GM19099 (cell line): ENCODE measurements at regions not wholly inside any gene's neighbourhood (a gene's known extent, or its start where the extent isn't known, plus 50 kb on each side); places are given as distances from the start of the nearest gene placed in this dataset.

Source experiments
- POLR2A ChIP-seq: IDR thresholded peaks from 3 replicates; pipeline ENCODE4 v1.6.1; 2011; ENCODE audit warnings: low read depth; ENCODE audit not compliant: insufficient read length; ENCODE audit errors: extremely low read depth

GRCh38 chrX:15191830-15192229, 78.1 kb downstream of the ASB9 start:
- no peak for TF ChIP-seq POLR2A

- TF ChIP-seq POLR2A: no peak
Measured at GRCh38 chrX:15188039-15188438, 81.8 kb downstream of the ASB9 start.

- TF ChIP-seq POLR2A: no peak
Measured at GRCh38 chrX:15177316-15177715, 92.6 kb downstream of the ASB9 start.

DNA sequence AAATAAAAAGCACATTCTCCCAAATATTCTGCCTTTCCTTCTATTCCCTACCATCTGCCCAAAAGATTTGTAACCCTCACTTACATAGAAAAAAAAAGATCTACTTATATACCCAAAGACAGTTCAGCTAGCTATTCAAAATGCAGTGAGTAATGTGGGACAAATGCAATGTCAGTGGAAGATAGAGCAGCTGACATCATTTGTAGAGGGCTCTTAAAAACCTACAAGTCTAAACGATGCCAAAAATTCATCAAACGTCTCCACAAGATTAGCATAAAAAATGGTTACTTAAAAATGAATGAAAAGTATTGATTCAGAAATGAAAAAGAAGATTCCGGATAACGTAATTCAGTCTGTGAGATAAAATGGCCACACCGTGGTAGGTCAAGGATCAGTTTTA, 96.5 kb downstream of the ASB9 start:
- TF ChIP-seq POLR2A: no peak

DNA sequence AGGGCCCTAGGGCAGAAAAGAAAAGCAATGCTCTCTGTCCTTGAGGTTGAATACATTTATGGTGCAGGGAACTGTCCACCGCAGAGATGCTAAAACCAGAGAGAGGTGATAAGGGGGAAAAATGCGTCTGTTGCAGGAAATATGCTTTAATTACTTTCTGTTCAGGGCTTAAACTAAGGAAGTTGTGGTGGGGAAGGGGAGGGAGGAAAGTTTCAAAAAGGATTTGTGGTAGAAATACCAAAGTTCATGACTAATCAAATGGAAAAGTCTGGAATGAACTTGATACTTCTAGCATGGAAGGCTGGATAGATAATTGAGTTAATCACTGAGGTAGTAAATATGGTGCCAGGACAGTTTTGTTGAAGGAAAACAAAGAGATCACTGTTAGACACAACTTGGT, 99.0 kb downstream of the ASB9 start:
- TF ChIP-seq POLR2A: no peak

- no peak for TF ChIP-seq POLR2A
Measured at GRCh38 chrX:15167826-15168225, 102.1 kb downstream of the ASB9 start.

GRCh38 chrX:15165832-15166231, 104.1 kb downstream of the ASB9 start:
- TF ChIP-seq POLR2A: no peak

- TF ChIP-seq POLR2A: no peak
Measured at GRCh38 chrX:15163131-15163530, 106.8 kb downstream of the ASB9 start.

DNA sequence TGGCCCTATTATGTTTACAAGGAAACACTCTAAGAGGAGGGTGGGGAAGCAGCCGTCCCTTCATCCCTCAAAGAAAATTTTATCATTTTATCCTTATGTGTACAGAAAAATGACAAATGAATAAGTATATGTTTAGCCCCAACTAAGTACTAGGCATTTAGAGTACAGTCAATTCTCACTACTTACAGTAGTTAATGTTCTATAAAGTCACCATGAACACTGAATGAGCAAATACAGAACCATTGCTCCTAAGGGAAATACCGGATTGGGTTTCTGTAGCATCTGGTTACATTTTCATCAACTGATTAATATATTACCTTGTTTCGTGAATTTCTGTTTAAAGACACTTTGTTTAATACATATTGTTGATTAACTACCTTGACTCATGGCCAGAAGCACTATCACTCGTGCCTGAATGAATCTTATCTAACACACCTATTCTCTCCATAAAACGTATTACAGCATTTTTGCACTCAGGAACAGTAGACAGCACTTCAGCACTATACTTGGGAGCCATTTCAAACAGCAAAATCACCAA, 109.3 kb downstream of the ASB9 start:
- TF ChIP-seq POLR2A: no peak

GRCh38 chrX:15158736-15159406, 111.0 kb downstream of the ASB9 start:
- peak; percentile 35 for TF ChIP-seq POLR2A

DNA sequence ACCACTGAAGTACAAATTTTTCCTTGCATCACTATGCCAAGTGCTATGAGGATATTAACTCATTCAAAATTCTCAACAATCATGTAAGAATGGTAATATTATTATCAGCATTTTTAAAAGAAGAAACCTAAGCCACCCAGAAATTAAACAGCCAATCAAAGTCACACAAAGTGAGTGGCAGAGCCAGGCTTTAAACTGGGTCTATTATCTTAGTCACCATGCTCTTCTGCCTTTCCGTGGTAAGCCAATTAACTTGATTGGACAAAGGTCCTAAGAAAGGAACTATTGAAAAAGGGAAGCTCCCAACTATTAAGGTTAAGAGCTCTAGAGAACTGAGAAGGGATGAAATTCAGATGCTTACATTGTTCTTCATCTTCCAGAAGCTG, 111.5 kb downstream of the ASB9 start:
- no peak for TF ChIP-seq POLR2A

GRCh38 chrX:15157624-15158023, 112.3 kb downstream of the ASB9 start:
- TF ChIP-seq POLR2A: no peak

DNA sequence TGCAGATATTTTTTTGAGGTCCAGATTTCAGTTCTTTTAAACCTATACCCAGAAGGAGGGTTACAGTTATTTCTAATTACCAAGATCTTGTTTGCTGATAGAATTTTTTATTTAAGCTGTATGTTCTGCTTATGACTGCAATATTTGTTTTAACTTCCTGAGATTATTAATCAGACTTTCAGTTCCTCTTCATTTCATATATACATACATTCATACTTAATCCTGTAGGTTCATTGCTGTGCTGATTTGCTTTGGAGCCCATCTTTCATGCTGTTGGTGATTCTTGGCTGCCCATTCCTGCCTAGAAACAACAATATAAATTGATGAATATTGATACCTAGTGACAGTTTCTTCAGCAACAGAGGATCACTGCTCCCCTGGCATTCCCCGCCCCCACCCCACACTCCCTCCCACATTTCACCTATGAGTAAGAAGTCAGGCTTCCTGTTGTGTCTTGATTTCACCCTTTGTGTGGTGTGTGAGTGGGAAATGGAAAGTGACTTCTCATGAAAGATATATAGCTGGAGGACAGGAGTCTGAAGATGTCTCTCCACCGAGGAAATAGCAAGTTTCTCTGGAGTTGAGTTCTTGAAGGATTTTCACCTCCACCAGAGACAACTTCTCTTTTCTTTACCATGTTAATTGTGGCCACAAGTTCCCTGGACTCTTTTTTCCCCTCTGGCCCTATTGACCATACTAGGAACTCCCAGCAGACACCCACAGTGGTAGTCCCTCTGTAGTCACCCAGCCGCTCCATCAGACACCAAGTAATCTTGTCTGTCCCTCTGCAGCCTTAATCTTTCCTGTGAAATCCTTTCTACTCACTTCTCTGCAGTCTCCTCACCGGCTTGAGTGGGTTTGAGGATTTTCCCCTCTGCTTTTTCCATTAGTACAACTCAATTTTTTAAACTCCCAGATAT, 118.4 kb downstream of the ASB9 start:
- TF ChIP-seq POLR2A: no peak

DNA sequence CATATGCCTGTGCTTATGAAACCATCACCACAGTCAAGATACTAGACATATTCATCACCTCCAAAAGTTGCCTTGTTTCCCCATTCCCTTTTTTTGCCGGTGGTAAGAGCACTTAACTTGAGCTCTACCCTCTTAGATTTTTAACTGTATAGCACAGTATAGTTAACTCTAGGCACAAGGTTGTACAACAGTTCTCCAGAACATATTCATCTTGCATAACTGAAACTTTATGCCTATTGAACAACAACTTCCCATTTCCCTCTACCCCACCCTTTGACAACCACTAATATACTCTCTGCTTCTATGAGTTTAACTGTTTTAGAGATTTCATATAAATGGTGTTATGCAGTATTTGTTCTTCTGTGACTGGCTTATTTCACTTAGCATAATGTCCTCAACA, 119.3 kb downstream of the ASB9 start:
- no peak for TF ChIP-seq POLR2A

DNA sequence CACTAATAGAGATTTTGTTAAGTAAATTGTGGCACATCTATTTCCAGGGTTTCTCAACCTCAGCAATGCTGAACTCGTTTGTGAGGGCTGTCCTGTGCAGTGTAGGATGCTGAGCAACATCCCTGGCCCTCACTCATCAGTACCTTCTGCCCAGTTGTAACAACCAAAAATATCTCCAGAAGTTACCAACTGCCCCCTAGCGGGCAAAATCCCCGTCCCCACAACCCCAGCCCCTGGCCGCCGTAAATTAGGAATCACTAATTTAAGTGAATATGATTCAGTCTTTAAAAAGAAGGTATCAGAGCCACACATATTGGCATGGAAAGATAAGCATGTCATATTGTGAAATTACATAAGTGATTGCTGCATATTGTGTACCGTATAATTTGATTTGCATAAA, 123.4 kb downstream of the ASB9 start:
- no peak for TF ChIP-seq POLR2A

- TF ChIP-seq POLR2A: no peak
Measured at GRCh38 chrX:15143825-15144121, 126.1 kb downstream of the ASB9 start.
